HCT116 (cell line): ENCODE measurements at regions not wholly inside any gene's neighbourhood (a gene's known extent, or its start where the extent isn't known, plus 50 kb on each side); places are given as distances from the start of the nearest gene placed in this dataset.

Experiments used
- ATAC-seq: fragments of 200-7000 bp; cut with Tn5 transposase; 2 replicates; pipeline ENCODE4 v1.9.1; 2020; ENCODE audit warnings: mild to moderate bottlenecking, moderate library complexity
- BruUV-seq: library from RNA; stranded (reverse); fragments of 400-500 nt; replicated peaks from 2 replicates; lab custom pipeline; 2021; lab: Mats Ljungman, UMichigan
- CTCF ChIA-PET: fragments of 300-600 bp; sonication (Branson Sonifier 250); formaldehyde crosslinking; loops from one replicate; lab custom pipeline; 2021; ENCODE audit warnings: antibody characterized with exemption; lab: Charles Lee
- POLR2A ChIA-PET: fragments of 300-600, 350-600 bp; sonication (Branson Sonifier 250); formaldehyde crosslinking; loops from one replicate; lab custom pipeline; 2021; ENCODE audit warnings: antibody characterized with exemption; lab: Charles Lee
- RAD21 ChIA-PET, 2 experiments: fragments of 300-600 bp; sonication (Branson Sonifier 250); formaldehyde crosslinking; loops; one replicate each; lab custom pipeline; 2023; ENCODE audit warnings: low total read pairs in 2 of 2; ENCODE audit not compliant: uncharacterized antibody in 2 of 2, unreplicated experiment in 2 of 2, low non-redundant PET in 1 of 2; lab: Charles Lee
- DNase-seq: peaks from one replicate; pipeline ENCODE4 v3.0.0-alpha.2; 2010; ENCODE audit warnings: low read depth, low spot score
- H2AFZ ChIP-seq: fragments of 200-600 bp; shearing (Covaris generic), sonication (generic); 2 replicates; pipeline ENCODE4 v1.6.1; 2017; ENCODE audit warnings: low read depth, mixed run types, mixed read lengths, antibody characterized with exemption, low read length; ENCODE audit not compliant: poor library complexity, severe bottlenecking
- H3K27ac ChIP-seq: 2 replicates; pipeline ENCODE4 v1.5.1; 2012; ENCODE audit warnings: low read depth, low read length
- H3K27me3 ChIP-seq: fragments of 200-600 bp; sonication (generic); 2 replicates; pipeline ENCODE4 v1.6.1; 2016; ENCODE audit warnings: mixed run types, low read length, mixed read lengths; ENCODE audit not compliant: insufficient read depth
- H3K36me3 ChIP-seq, 2 experiments: fragments of 200-500 bp in 1 of 2; fragments of 200-600 bp in 1 of 2; sonication (Bioruptor generic) in 1 of 2; sonication (generic) in 1 of 2; 2 replicates each; pipeline versions ENCODE4 v1.5.1 to v1.6.1; 2014 to 2016; ENCODE audit warnings: low read length in 2 of 2, inconsistent platforms in 1 of 2, mixed read lengths in 1 of 2, mixed run types in 1 of 2; ENCODE audit not compliant: insufficient read depth in 2 of 2, control insufficient read depth in 1 of 2
- H3K4me1 ChIP-seq, 2 experiments: fragments of 200-600 bp in 1 of 2; sonication (generic) in 1 of 2; 2 replicates each; pipeline versions ENCODE4 v1.5.1 to v1.6.1; 2012 to 2017; ENCODE audit warnings: low read length in 2 of 2, inconsistent platforms in 1 of 2, mild to moderate bottlenecking in 1 of 2, mixed read lengths in 1 of 2, mixed run types in 1 of 2, moderate library complexity in 1 of 2; ENCODE audit not compliant: insufficient read depth in 2 of 2, control insufficient read depth in 1 of 2
- H3K4me2 ChIP-seq: fragments of 200-600 bp; sonication (generic); 2 replicates; pipeline ENCODE4 v1.6.1; 2017; ENCODE audit warnings: mixed run types, low read length, mixed read lengths
- H3K4me3 ChIP-seq, 2 experiments: fragments of 200-600 bp in 1 of 2; sonication (generic) in 1 of 2; replicated peaks in 1 of 2; 2 replicates each; pipeline ENCODE4 v1.5.1; 2011 to 2016; ENCODE audit warnings: low read length in 2 of 2, control low read depth in 1 of 2, low read depth in 1 of 2, mild to moderate bottlenecking in 1 of 2, mixed read lengths in 1 of 2, mixed run types in 1 of 2
- H3K79me2 ChIP-seq: fragments of 200-600 bp; sonication (generic); 2 replicates; pipeline ENCODE4 v1.6.1; 2017; ENCODE audit warnings: mild to moderate bottlenecking, mixed run types, low read length, moderate library complexity, mixed read lengths; ENCODE audit not compliant: insufficient read depth
- H3K9ac ChIP-seq: fragments of 200-600 bp; sonication (generic); 2 replicates; pipeline ENCODE4 v1.6.1; 2016; ENCODE audit warnings: low read length, mixed read lengths
- H3K9me2 ChIP-seq: fragments of 200-600 bp; sonication (generic), shearing (Covaris generic); 2 replicates; pipeline ENCODE4 v1.6.1; 2017; ENCODE audit warnings: mixed run types, mild to moderate bottlenecking, moderate library complexity; ENCODE audit not compliant: insufficient read depth
- H3K9me3 ChIP-seq, 2 experiments: fragments of 200-500 bp in 1 of 2; fragments of 200-600 bp in 1 of 2; sonication (Bioruptor generic) in 1 of 2; sonication (generic) in 1 of 2; 2 replicates each; pipeline ENCODE4 v1.6.1; 2014 to 2017; ENCODE audit warnings: low read length in 2 of 2, mixed read lengths in 2 of 2, inconsistent platforms in 1 of 2, low read depth in 1 of 2, mild to moderate bottlenecking in 1 of 2, mixed run types in 1 of 2, moderate library complexity in 1 of 2; ENCODE audit not compliant: control insufficient read depth in 1 of 2, insufficient read depth in 1 of 2
- H4K20me1 ChIP-seq: fragments of 200-600 bp; sonication (generic), shearing (Covaris generic); 2 replicates; pipeline ENCODE4 v1.6.1; 2017; ENCODE audit warnings: mixed run types, mild to moderate bottlenecking, moderate library complexity; ENCODE audit not compliant: insufficient read depth
- CBX3 ChIP-seq: IDR thresholded peaks from 2 replicates; pipeline ENCODE4 v1.6.1; 2012; ENCODE audit warnings: low read depth
- CTCF ChIP-seq, 3 experiments: fragments of 200-600 bp in 1 of 3; sonication (generic) in 1 of 3; IDR thresholded peaks in 2 of 3; conservative IDR thresholded peaks in 1 of 3; 2 replicates each; pipeline ENCODE4 v1.5.1; 2012 to 2017; ENCODE audit warnings: low read depth in 2 of 3, low read length in 2 of 3, antibody characterized with exemption in 1 of 3, borderline replicate concordance in 1 of 3, control low read depth in 1 of 3, mild to moderate bottlenecking in 1 of 3, mixed read lengths in 1 of 3, mixed run types in 1 of 3, moderate library complexity in 1 of 3; ENCODE audit not compliant: insufficient read depth in 1 of 3
- EGR1 ChIP-seq: IDR thresholded peaks from 2 replicates; pipeline ENCODE4 v1.6.1; 2012; ENCODE audit warnings: low read depth
- EZH2 ChIP-seq: fragments of 200-600 bp; sonication (generic); IDR thresholded peaks from 2 replicates; pipeline ENCODE4 v1.6.1; 2017; ENCODE audit warnings: antibody characterized with exemption, mixed run types
- JUND ChIP-seq: IDR thresholded peaks from 2 replicates; pipeline ENCODE4 v1.6.1; 2012
- MAX ChIP-seq: IDR thresholded peaks from 2 replicates; pipeline ENCODE4 v1.6.1; 2012
- POLR2A ChIP-seq: IDR thresholded peaks from 2 replicates; pipeline ENCODE4 v1.7.0; 2011; ENCODE audit warnings: borderline replicate concordance; ENCODE audit not compliant: insufficient read depth, insufficient read length; ENCODE audit errors: extremely low read depth
- POLR2AphosphoS5 ChIP-seq: IDR thresholded peaks from 2 replicates; pipeline ENCODE4 v1.6.1; 2011; ENCODE audit warnings: mild to moderate bottlenecking, low read depth, low read length, moderate library complexity
- REST ChIP-seq: IDR thresholded peaks from 2 replicates; pipeline ENCODE4 v1.6.1; 2012; ENCODE audit warnings: low read depth
- SIN3A ChIP-seq: IDR thresholded peaks from 2 replicates; pipeline ENCODE4 v1.6.1; 2012; ENCODE audit warnings: low read depth
- SP1 ChIP-seq: IDR thresholded peaks from 2 replicates; pipeline ENCODE4 v1.6.1; 2012; ENCODE audit warnings: low read depth
- SRF ChIP-seq: IDR thresholded peaks from 2 replicates; pipeline ENCODE4 v1.6.1; 2012; ENCODE audit warnings: low read depth
- TCF7L2 ChIP-seq: IDR thresholded peaks from 2 replicates; pipeline ENCODE4 v1.7.0; 2011; ENCODE audit warnings: borderline replicate concordance, inconsistent platforms; ENCODE audit not compliant: insufficient read depth, insufficient read length; ENCODE audit errors: extremely low read depth
- ZBTB33 ChIP-seq: IDR thresholded peaks from 2 replicates; pipeline ENCODE4 v1.6.1; 2011; ENCODE audit warnings: mild to moderate bottlenecking, low read length, moderate library complexity; ENCODE audit not compliant: insufficient replicate concordance; ENCODE audit errors: extremely low read depth
- ZFX ChIP-seq: fragments of 450-650 bp; IDR thresholded peaks from 2 replicates; pipeline ENCODE4 v1.6.1; 2017
- ZNF274 ChIP-seq: fragments of 200-500 bp; sonication (Bioruptor generic); IDR thresholded peaks from 2 replicates; pipeline ENCODE4 v1.6.1; 2014; ENCODE audit warnings: mild to moderate bottlenecking, low read depth, low read length, inconsistent platforms
- intact Hi-C: fragments of 100-400 bp; cut with micrococcal nuclease; formaldehyde crosslinking; loops from 2 replicates; pipeline ENCODE4 v1.10.0; 2022

- H3K4me2 ChIP-seq: no peak overlapping the region
- H4K20me1 ChIP-seq: no peaks in the 10 kb centered on the region
Observed at GRCh38 chr1:245046315-245046714, 108.5 kb upstream of the KIF26B start.

More at GRCh38 chr1:245046315-245046714, 108.5 kb upstream of the KIF26B start:
- intact Hi-C loops: no loop called here
- Histone ChIP-seq H3K9me2 (no peaks in the 10 kb centered on the region), H3K9me3 (no peaks in the 10 kb centered on the region), H2AFZ (no peak overlapping the region), H3K4me3 (no peak overlapping the region), H3K79me2 (no peaks in the 10 kb centered on the region), H3K4me1 (no peaks in the 10 kb centered on the region; a peak in 1 of 4 replicates), H3K27me3 (no peaks in the 10 kb centered on the region), H3K36me3 (no peaks in the 10 kb centered on the region), H3K27ac (no peak overlapping the region), H3K9ac (no peak overlapping the region)
- ATAC-seq (no peak), DNase-seq (no peak)
- TF ChIP-seq POLR2A (no peak), SRF (no peak), ZNF274 (no peak), MAX (no peak), REST (no peak), JUND (no peak), ZBTB33 (no peak), CTCF (IDR thresholded peaks at IDR 0.05 in 2 of 3, conservative IDR thresholded peaks at IDR 0.05 in 1 of 3; ENCODE audit: borderline replicate concordance in 1 of 3, insufficient read depth in 1 of 3, low read depth in 2 of 3, low read length in 2 of 3) (no peak), CBX3 (no peak), POLR2AphosphoS5 (no peak), ZFX (no peak), SP1 (no peak), SIN3A (no peak), EGR1 (no peak), EZH2 (no peak), TCF7L2 (no peak)
- ChIA-PET POLR2A (no interaction called here), CTCF (no interaction called here), RAD21 (no interaction called here)
- BruUV-seq: no TSS peak
